ENCODE measurements at regions not wholly inside any gene's neighbourhood (a gene's known extent, or its start where the extent isn't known, plus 50 kb on each side); places are given as distances from the start of the nearest gene placed in this dataset.

- TF ChIP-seq, protein P1, sequence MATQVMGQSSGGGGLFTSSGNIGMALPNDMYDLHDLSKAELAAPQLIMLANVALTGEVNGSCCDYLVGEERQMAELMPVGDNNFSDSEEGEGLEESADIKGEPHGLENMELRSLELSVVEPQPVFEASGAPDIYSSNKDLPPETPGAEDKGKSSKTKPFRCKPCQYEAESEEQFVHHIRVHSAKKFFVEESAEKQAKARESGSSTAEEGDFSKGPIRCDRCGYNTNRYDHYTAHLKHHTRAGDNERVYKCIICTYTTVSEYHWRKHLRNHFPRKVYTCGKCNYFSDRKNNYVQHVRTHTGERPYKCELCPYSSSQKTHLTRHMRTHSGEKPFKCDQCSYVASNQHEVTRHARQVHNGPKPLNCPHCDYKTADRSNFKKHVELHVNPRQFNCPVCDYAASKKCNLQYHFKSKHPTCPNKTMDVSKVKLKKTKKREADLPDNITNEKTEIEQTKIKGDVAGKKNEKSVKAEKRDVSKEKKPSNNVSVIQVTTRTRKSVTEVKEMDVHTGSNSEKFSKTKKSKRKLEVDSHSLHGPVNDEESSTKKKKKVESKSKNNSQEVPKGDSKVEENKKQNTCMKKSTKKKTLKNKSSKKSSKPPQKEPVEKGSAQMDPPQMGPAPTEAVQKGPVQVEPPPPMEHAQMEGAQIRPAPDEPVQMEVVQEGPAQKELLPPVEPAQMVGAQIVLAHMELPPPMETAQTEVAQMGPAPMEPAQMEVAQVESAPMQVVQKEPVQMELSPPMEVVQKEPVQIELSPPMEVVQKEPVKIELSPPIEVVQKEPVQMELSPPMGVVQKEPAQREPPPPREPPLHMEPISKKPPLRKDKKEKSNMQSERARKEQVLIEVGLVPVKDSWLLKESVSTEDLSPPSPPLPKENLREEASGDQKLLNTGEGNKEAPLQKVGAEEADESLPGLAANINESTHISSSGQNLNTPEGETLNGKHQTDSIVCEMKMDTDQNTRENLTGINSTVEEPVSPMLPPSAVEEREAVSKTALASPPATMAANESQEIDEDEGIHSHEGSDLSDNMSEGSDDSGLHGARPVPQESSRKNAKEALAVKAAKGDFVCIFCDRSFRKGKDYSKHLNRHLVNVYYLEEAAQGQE (IDR thresholded peaks at IDR 0.05; ENCODE audit: borderline replicate concordance) = no peak
- TF ChIP-seq SMC3 (conservative IDR thresholded peaks at IDR 0.05; ENCODE audit: poor library complexity) (no peak), EZH2 (IDR thresholded peaks at IDR 0.05; ENCODE audit: borderline replicate concordance, insufficient read depth, low read length, poor library complexity, severe bottlenecking) (no peak)
- Histone ChIP-seq H3K4me2 (ENCODE audit: low read length) (no peak overlapping the region), H3K9me2 (ENCODE audit: insufficient read depth, low read length) (no peaks in the 10 kb centered on the region), H3K27me3 (ENCODE audit: insufficient read depth, low read depth, low read length) (no peaks in the 10 kb centered on the region), H3K9ac (ENCODE audit: low read length) (no peak overlapping the region), H2AFZ (ENCODE audit: low read depth, low read length) (no peak overlapping the region), H3K4me3 (ENCODE audit: low read length) (no peak overlapping the region), H3K79me2 (replicated peaks; ENCODE audit: insufficient read depth, low read length) (no peaks in the 10 kb centered on the region), H3K9me3 (ENCODE audit: low read length) (no peaks in the 10 kb centered on the region), H3K27ac (ENCODE audit: low read length) (no peak overlapping the region), H3F3A (ENCODE audit: insufficient read depth, low read length, poor library complexity, severe bottlenecking) (no peaks in the 10 kb centered on the region), H4K20me1 (ENCODE audit: insufficient read depth) (no peaks in the 10 kb centered on the region), H3K36me3 (ENCODE audit: insufficient read depth, low read length) (no peaks in the 10 kb centered on the region)
Measured at GRCh38 chr7:10803720-10804119, 170.0 kb upstream of the PHF14 start.

DNA sequence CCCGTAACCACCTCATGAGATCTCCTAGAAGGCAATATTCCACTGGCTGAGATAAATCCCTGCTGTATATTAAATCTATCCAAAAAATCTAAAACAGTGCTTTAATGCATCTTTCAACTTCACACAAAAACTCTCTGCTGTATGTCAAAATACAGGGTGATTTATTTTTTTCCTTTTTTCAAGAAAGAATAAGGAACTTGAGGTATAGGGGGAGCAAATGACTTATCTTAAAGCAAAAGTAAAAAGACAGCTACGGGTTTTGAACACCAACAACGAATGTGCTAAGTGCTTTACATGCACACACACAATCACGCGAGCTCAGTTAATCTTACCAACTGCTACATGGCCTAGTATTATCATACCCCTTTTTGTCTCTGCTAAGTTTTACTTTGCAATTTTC is 168.9 kb upstream of the PHF14 start:
- H3K4me2 ChIP-seq (ENCODE audit: low read length) = no peak overlapping the region
- TF ChIP-seq TAF1 (IDR thresholded peaks at IDR 0.05; ENCODE audit: low read depth) (no peak), EZH2 (IDR thresholded peaks at IDR 0.05; ENCODE audit: borderline replicate concordance, insufficient read depth, low read length, poor library complexity, severe bottlenecking) (no peak), CTCF (IDR thresholded peaks at IDR 0.05; ENCODE audit: poor library complexity, severe bottlenecking) (no peak), SMC3 (conservative IDR thresholded peaks at IDR 0.05; ENCODE audit: poor library complexity) (no peak), RAD21 (conservative IDR thresholded peaks at IDR 0.05) (no peak), MXI1 (conservative IDR thresholded peaks at IDR 0.05; ENCODE audit: poor library complexity, severe bottlenecking) (no peak), POLR2AphosphoS5 (IDR thresholded peaks at IDR 0.05) (no peak), EP300 (conservative IDR thresholded peaks at IDR 0.05; ENCODE audit: poor library complexity, severe bottlenecking) (no peak)
- TF ChIP-seq, protein P1 (IDR thresholded peaks at IDR 0.05; ENCODE audit: borderline replicate concordance) = no peak
- H3K9ac ChIP-seq (ENCODE audit: low read length) = no peak overlapping the region
- no peaks in the 10 kb centered on the region for H3F3A ChIP-seq (ENCODE audit: insufficient read depth, low read length, poor library complexity, severe bottlenecking)
- no peaks in the 10 kb centered on the region for H3K36me3 ChIP-seq (ENCODE audit: insufficient read depth, low read length)
- no peaks in the 10 kb centered on the region for H3K27me3 ChIP-seq (ENCODE audit: insufficient read depth, low read depth, low read length)
- no peak overlapping the region for H2AFZ ChIP-seq (ENCODE audit: low read depth, low read length)
- H3K4me3 ChIP-seq (ENCODE audit: low read length) = no peak overlapping the region
- no peaks in the 10 kb centered on the region for H3K9me2 ChIP-seq (ENCODE audit: insufficient read depth, low read length)
- H3K79me2 ChIP-seq (replicated peaks; ENCODE audit: insufficient read depth, low read length) = no peaks in the 10 kb centered on the region
- no peaks in the 10 kb centered on the region for H4K20me1 ChIP-seq (ENCODE audit: insufficient read depth)
- no peak overlapping the region for H3K27ac ChIP-seq (ENCODE audit: low read length)
- H3K9me3 ChIP-seq (ENCODE audit: low read length) = no peaks in the 10 kb centered on the region

Measured in neural cell (in vitro differentiated cells).